Nephron progenitor cell (in vitro differentiated cells): ENCODE measurements at regions not wholly inside any gene's neighbourhood (a gene's known extent, or its start where the extent isn't known, plus 50 kb on each side); places are given as distances from the start of the nearest gene placed in this dataset.
"Not testable (repeated sequence)": the region's sequence is repeated elsewhere in the genome, so short reads cannot be mapped to it uniquely, and the experiment has no call there.

Experiments used
- DNase-seq: peaks from one replicate; pipeline ENCODE4 v3.0.0; 2021
- H3K27ac Mint-ChIP-seq: 2 replicates; pipeline ENCODE4 v1.8.0; 2021; ENCODE audit warnings: mild to moderate bottlenecking, moderate library complexity, mixed read lengths
- H3K27me3 Mint-ChIP-seq: 2 replicates; pipeline ENCODE4 v1.8.0; 2021; ENCODE audit warnings: mild to moderate bottlenecking, low read depth, mixed read lengths; ENCODE audit not compliant: poor library complexity
- H3K36me3 Mint-ChIP-seq: 2 replicates; pipeline ENCODE4 v1.8.0; 2021; ENCODE audit warnings: low read depth, mixed read lengths
- H3K4me1 Mint-ChIP-seq: 2 replicates; pipeline ENCODE4 v1.8.0; 2021; ENCODE audit warnings: mixed read lengths
- H3K4me3 Mint-ChIP-seq: 2 replicates; pipeline ENCODE4 v1.8.0; 2021; ENCODE audit warnings: mild to moderate bottlenecking, moderate library complexity, mixed read lengths
- H3K9me3 Mint-ChIP-seq: 2 replicates; pipeline ENCODE4 v1.8.0; 2021; ENCODE audit warnings: mild to moderate bottlenecking, moderate library complexity, mixed read lengths
- CTCF ChIP-seq: fragments of 200-600 bp; sonication (generic); IDR thresholded peaks from 2 replicates; pipeline ENCODE4 v1.5.0; 2021; ENCODE audit warnings: antibody characterized with exemption

GRCh38 chr14:99995700-99996356 is 69.4 kb upstream of the EVL start:
- Mint-ChIP-seq H3K9me3 (peaks cover 47% of the 10 kb centered on the region), H3K36me3 (peaks cover 51% of the 10 kb centered on the region), H3K27ac (no peak overlapping the region), H3K4me3 (no peak overlapping the region), H3K4me1 (peaks cover 13% of the 10 kb centered on the region), H3K27me3 (no peaks in the 10 kb centered on the region)
- peak; percentile 49 for DNase-seq
- peak; percentile 55 for TF ChIP-seq CTCF

GRCh38 chr14:99996951-99997571 is 68.2 kb upstream of the EVL start:
- peaks cover 54% of the 10 kb centered on the region for H3K9me3 Mint-ChIP-seq
- H3K4me3 Mint-ChIP-seq = no peak overlapping the region
- no peak for TF ChIP-seq CTCF
- no peak overlapping the region for H3K27ac Mint-ChIP-seq
- H3K36me3 Mint-ChIP-seq = peaks cover 53% of the 10 kb centered on the region
- H3K27me3 Mint-ChIP-seq = no peaks in the 10 kb centered on the region
- H3K4me1 Mint-ChIP-seq = peaks cover 13% of the 10 kb centered on the region
- no peak for DNase-seq

GRCh38 chr14:100000398-100000797 is 64.8 kb upstream of the EVL start:
- H3K36me3 Mint-ChIP-seq = peaks cover 59% of the 10 kb centered on the region
- H3K27me3 Mint-ChIP-seq, DNase-seq, H3K4me3 Mint-ChIP-seq, H3K27ac Mint-ChIP-seq: not testable (repeated sequence)
- peaks cover 13% of the 10 kb centered on the region for H3K4me1 Mint-ChIP-seq
- H3K9me3 Mint-ChIP-seq = peaks cover 67% of the 10 kb centered on the region

GRCh38 chr14:100004392-100004791 is 60.8 kb upstream of the EVL start:
- no peak for TF ChIP-seq CTCF
- Mint-ChIP-seq H3K36me3 (peaks cover 77% of the 10 kb centered on the region), H3K4me1 (peaks cover 17% of the 10 kb centered on the region), H3K9me3 (peaks cover 78% of the 10 kb centered on the region), H3K4me3 (no peak overlapping the region), H3K27ac (no peak overlapping the region), H3K27me3 (peaks cover 2% of the 10 kb centered on the region)
- DNase-seq = no peak

GRCh38 chr14:100007254-100007653 is 58.0 kb upstream of the EVL start:
- no peak overlapping the region for H3K4me3 Mint-ChIP-seq
- TF ChIP-seq CTCF = no peak
- H3K27ac Mint-ChIP-seq = peak overlapping the region; percentile 90
- H3K4me1 Mint-ChIP-seq = peaks cover 35% of the 10 kb centered on the region
- DNase-seq = no peak
- H3K27me3 Mint-ChIP-seq = peaks cover 2% of the 10 kb centered on the region
- H3K36me3 Mint-ChIP-seq = peaks cover 70% of the 10 kb centered on the region
- H3K9me3 Mint-ChIP-seq = peaks cover 53% of the 10 kb centered on the region

GRCh38 chr14:100009802-100010201 is 55.4 kb upstream of the EVL start:
- DNase-seq, H3K4me3 Mint-ChIP-seq, H3K27me3 Mint-ChIP-seq: not testable (repeated sequence)
- peaks cover 45% of the 10 kb centered on the region for H3K9me3 Mint-ChIP-seq
- H3K4me1 Mint-ChIP-seq = peaks cover 45% of the 10 kb centered on the region
- peaks cover 75% of the 10 kb centered on the region for H3K36me3 Mint-ChIP-seq
- peak overlapping the region; percentile 78 for H3K27ac Mint-ChIP-seq

GRCh38 chr14:100010679-100011078 is 54.5 kb upstream of the EVL start:
- Mint-ChIP-seq H3K36me3 (peaks cover 74% of the 10 kb centered on the region), H3K4me3 (no peak overlapping the region), H3K27me3 (peaks cover 2% of the 10 kb centered on the region), H3K4me1 (peaks cover 52% of the 10 kb centered on the region), H3K9me3 (peaks cover 36% of the 10 kb centered on the region), H3K27ac (peak overlapping the region; percentile 35)
- DNase-seq = no peak
- no peak for TF ChIP-seq CTCF
